Lung (tissue), 11 donors: ENCODE measurements at regions not wholly inside any gene's neighbourhood (a gene's known extent, or its start where the extent isn't known, plus 50 kb on each side); places are given as distances from the start of the nearest gene placed in this dataset.

ENCODE experiments used
- ATAC-seq: fragments of 200-7000 bp; cut with Tn5 transposase; one replicate; pipeline ENCODE4 v1.9.1; 2020; ENCODE audit warnings: moderate number of reproducible peaks; ENCODE audit not compliant: insufficient read depth, low FRiP score
- DNase-seq, 3 donors: peaks; one replicate each; pipeline ENCODE4 v3.0.0-alpha.2; 2013 to 2017
- H3K27ac ChIP-seq, 2 donors: one replicate each; pipeline ENCODE4 v1.5.1; 2013; ENCODE audit warnings: mild to moderate bottlenecking in 2 of 2, moderate library complexity in 2 of 2, control low read depth in 1 of 2, inconsistent platforms in 1 of 2, low read depth in 1 of 2, low read length in 1 of 2
- H3K27me3 ChIP-seq, 3 donors: one replicate each; pipeline ENCODE4 v1.5.1; 2013; ENCODE audit warnings: low read length in 2 of 3; ENCODE audit not compliant: control insufficient read depth in 3 of 3, insufficient read depth in 3 of 3
- H3K36me3 ChIP-seq, 4 donors: one replicate each; pipeline ENCODE4 v1.5.1; 2013; ENCODE audit warnings: low read length in 4 of 4, mild to moderate bottlenecking in 1 of 4, moderate library complexity in 1 of 4; ENCODE audit not compliant: control insufficient read depth in 4 of 4, insufficient read depth in 4 of 4
- H3K4me1 ChIP-seq, 5 donors: one replicate each; pipeline ENCODE4 v1.5.1; 2013; ENCODE audit warnings: low read length in 5 of 5, mild to moderate bottlenecking in 2 of 5, moderate library complexity in 1 of 5; ENCODE audit not compliant: control insufficient read depth in 5 of 5, insufficient read depth in 5 of 5
- H3K4me3 ChIP-seq: one replicate; pipeline ENCODE4 v1.5.1; 2013; ENCODE audit warnings: mild to moderate bottlenecking, control low read depth, moderate library complexity
- H3K9ac ChIP-seq, 2 donors: one replicate each; pipeline ENCODE4 v1.5.1; 2013; ENCODE audit warnings: low read length in 2 of 2, control low read depth in 1 of 2; ENCODE audit not compliant: insufficient read depth in 1 of 2
- H3K9me3 ChIP-seq, 4 donors: one replicate each; pipeline ENCODE4 v1.5.1; 2013; ENCODE audit warnings: low read length in 3 of 4, mild to moderate bottlenecking in 1 of 4, moderate library complexity in 1 of 4; ENCODE audit not compliant: control insufficient read depth in 4 of 4, insufficient read depth in 3 of 4
- CTCF ChIP-seq: IDR thresholded peaks from 2 replicates; pipeline ENCODE4 v1.5.1; 2012; ENCODE audit warnings: mild to moderate bottlenecking; ENCODE audit errors: control extremely low read depth, extremely low read depth
- WGBS, 2 donors: extraction: QIAGEN DNeasy Blood & Tissue Kit; methylation state at CpG; one replicate each; pipeline ENCODE4 v1.1.7; 2013; 5-methylcytosine and 5-hydroxymethylcytosine counted together
- donor health status: control.
- donor health status: control.
- donor health status: Bipolar disorder and iron deficiency.
- donor health status: healthy.
- donor health status: DM: yes; HTN: yes; CAD: no.

GRCh38 chr4:54499308-54500074 lies 158.3 kb upstream of the KIT start:
- Histone ChIP-seq H3K27me3 (no peaks in the 10 kb centered on the region), H3K4me1 (no peaks in the 10 kb centered on the region), H3K4me3 (no peak overlapping the region), H3K9ac (no peak overlapping the region), H3K9me3 (peaks cover 0 to 4% (median 0%) of the 10 kb centered on the region in 4 donors), H3K27ac (no peak overlapping the region), H3K36me3 (no peaks in the 10 kb centered on the region)
- DNase-seq (no peak), ATAC-seq (no peak)
- no peak for TF ChIP-seq CTCF
- WGBS, 2 donors = 64 to 76% methylated on average over 7 of the region's 7 CpGs

- Histone ChIP-seq H3K4me3 (no peak overlapping the region), H3K9ac (no peak overlapping the region), H3K9me3 (peaks cover 0 to 13% (median 1%) of the 10 kb centered on the region in 4 donors), H3K36me3 (no peaks in the 10 kb centered on the region), H3K27ac (no peak overlapping the region), H3K27me3 (no peaks in the 10 kb centered on the region), H3K4me1 (no peaks in the 10 kb centered on the region)
- no peak for DNase-seq
- TF ChIP-seq CTCF = no peak
- no peak for ATAC-seq
Observed at GRCh38 chr4:54505362-54505761, 152.4 kb upstream of the KIT start.

- no peak overlapping the region for H3K4me3 ChIP-seq
- no peak for ATAC-seq
- no peak overlapping the region for H3K9ac ChIP-seq
- H3K27me3 ChIP-seq = no peaks in the 10 kb centered on the region
- no peak for DNase-seq
- peaks cover 0 to 13% (median 1%) of the 10 kb centered on the region in 4 donors for H3K9me3 ChIP-seq
- H3K36me3 ChIP-seq = no peaks in the 10 kb centered on the region
- no peak for TF ChIP-seq CTCF
- no peaks in the 10 kb centered on the region for H3K4me1 ChIP-seq
- H3K27ac ChIP-seq = no peak overlapping the region
- WGBS, 2 donors = 93 to 95% methylated on average over 7 of the region's 7 CpGs
Observed at GRCh38 chr4:54505996-54506395, 151.8 kb upstream of the KIT start.

- ATAC-seq (no peak), DNase-seq (no peak)
- TF ChIP-seq CTCF = no peak
- H3K36me3 ChIP-seq = no peaks in the 10 kb centered on the region
- peaks cover 0 to 13% (median 1%) of the 10 kb centered on the region in 4 donors for H3K9me3 ChIP-seq
- no peaks in the 10 kb centered on the region for H3K4me1 ChIP-seq
- 86 to 95% methylated on average over 6 of the region's 6 CpGs for WGBS, 2 donors
- no peak overlapping the region for H3K9ac ChIP-seq
- no peak overlapping the region for H3K27ac ChIP-seq
- no peaks in the 10 kb centered on the region for H3K27me3 ChIP-seq
- H3K4me3 ChIP-seq = no peak overlapping the region
Observed at GRCh38 chr4:54509057-54509456, 148.7 kb upstream of the KIT start.
